ENCODE measurements at regions not wholly inside any gene's neighbourhood (a gene's known extent, or its start where the extent isn't known, plus 50 kb on each side); places are given as distances from the start of the nearest gene placed in this dataset.

GRCh38 chr6:56375806-56376205 lies 128.4 kb upstream of the COL21A1 start:
- no peak for DNase-seq

GRCh38 chr6:56374841-56375369 lies 127.5 kb upstream of the COL21A1 start:
- DNase-seq, result no peak

DNA sequence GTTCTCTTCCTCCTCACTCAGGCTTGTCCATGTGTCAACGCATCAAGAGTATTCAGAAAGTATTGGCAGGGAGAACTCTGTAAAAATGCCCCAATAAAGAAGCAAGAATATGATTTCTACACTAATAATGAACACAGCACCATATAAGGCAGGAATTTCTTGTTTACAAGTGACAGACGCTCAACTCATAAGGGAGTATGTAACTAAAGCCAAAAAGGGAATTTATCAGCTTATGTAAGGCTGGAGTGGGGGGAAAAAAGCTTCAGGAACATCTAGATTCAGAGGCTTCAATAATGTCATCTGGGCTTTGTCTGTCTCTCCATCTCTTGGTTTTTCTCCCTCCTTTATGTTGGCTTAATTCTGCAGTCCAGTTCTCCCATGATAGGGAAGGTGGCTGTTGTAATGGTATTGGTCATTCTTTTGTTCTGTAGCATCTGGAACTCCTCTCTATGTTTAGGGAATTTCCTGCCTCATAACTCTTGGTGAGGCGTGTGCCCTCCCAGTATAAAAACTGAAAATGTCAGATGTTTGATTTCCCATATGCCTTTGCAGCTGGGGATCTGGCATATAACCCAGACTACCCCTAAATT lies 125.1 kb upstream of the COL21A1 start:
- no peak for DNase-seq

- no peak for DNase-seq
Observed at GRCh38 chr6:56370561-56371211, 123.3 kb upstream of the COL21A1 start.

GRCh38 chr6:56370127-56370540 lies 122.8 kb upstream of the COL21A1 start:
- DNase-seq, result no peak

DNA sequence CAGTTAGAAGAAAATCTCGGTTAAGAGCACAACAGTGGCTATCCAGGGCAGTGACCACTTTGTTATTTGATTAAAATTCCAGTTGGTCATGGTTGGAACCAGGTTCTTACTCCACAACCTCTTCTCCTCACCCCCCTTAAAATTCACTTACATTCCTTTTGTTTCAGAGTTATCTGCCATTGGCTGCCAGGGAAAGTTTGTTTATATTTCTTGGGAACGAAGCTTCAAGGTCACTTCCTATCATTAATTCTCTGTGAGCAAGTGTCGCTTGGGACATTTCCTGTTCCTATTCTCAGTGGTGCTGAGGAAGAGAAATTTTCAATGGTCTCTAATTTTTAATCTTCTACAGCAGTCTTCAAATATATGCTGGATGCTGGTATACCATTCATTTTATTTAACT lies 121.1 kb upstream of the COL21A1 start:
- DNase-seq, result no peak

GRCh38 chr6:56366141-56366852 lies 118.9 kb upstream of the COL21A1 start:
- no peak for DNase-seq

- no peak for DNase-seq
Observed at GRCh38 chr6:56364827-56365339, 117.5 kb upstream of the COL21A1 start.

DNA sequence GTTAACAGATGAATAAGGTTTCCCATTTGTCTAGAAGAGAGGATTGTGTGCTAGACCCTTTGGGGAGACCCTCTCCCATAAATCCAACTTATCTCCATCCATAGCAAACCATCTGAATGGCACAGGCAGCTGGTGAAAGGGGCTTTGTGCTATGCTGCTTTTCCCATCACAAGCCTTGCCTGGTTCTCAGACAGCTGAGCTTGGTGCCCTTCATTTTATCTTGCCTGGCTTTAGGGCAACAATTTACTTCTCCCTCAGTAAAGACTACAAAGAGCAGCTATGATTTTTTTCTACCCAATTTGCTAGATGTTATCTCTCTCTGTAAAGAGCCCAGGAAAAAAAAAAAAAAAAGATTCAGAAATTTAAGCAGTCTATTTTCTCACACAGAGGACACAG lies 117.0 kb upstream of the COL21A1 start:
- DNase-seq, result no peak

DNA sequence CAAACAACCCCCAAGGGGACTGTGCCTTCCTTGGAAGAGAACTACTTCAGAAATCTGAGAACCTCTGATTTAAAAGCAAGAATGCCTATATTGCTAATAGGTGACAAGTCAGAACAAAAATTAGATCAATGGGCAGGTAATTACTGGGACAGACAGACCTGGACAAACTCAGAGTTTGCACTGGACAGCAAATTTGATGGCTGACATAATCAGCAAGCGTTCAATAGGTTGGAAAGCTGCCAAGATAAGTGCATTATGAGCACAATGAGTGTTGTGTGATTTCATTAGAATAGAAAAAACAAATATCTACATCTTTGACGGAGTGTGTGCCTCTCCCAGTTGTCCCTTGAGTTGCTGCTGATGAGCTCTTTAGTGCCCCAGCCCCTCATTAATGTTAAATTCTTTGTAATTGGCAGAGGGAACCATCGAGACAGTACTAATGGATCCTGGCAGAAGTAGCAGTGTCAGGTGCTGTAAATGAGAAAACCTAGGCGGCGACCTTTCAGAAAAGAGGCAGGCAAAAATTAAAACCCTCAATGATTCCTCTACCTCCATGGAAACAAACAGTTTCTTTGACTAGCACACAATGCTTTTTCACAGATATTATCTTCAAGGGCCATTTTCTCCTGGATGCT lies 116.5 kb upstream of the COL21A1 start:
- DNase-seq, result no peak

DNA sequence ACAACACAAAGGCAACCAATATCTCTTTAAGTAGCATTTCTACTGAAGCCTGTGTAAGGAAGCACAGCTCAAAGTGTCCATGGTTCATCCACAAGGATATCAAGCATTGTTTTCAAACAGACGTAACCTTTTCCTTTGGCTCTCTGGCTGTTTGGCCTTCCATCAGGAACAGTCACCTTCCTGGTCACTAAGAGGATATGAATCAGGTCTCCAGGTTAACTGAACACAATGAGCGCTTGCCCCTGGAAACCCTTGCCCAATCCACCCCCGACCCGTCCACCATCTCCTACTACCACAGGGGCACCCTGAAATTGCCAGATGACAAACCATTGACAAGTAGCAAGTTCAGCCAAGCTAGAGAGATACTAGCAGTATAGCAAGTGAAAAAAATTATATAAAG lies 114.4 kb upstream of the COL21A1 start:
- no peak for DNase-seq

DNA sequence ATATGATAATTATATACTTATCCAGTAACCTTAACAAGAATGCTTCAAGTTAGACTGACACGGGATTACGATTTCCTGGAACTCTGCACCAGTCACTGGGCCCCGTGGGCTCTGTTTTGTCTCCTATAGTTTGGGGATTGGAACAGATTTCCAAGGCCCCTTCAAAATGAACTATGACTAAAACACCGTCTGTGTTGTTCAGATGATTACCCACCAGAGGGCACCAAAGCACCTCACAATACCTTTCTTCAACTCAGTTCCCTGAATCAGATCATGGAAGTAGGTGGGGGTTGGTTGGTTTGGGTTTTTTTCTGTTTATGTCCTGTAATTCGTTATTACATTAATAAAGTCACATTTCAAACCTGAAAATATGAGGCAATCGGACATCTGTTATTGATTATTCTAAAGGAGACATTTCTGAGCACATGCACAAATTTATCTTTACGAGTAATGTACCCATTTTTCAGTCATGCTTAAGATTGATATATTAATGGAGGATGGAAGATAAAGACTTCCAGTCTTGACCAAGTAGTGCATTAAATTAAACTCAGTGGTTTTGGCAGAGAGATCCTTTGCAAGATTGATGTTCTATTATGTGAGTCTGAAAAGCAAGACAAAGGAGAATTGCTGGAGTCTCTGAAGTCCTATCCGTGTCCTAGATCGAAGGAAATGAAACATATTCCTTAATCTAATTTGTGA lies 112.0 kb upstream of the COL21A1 start:
- DNase-seq, result peak; percentile 74

DNA sequence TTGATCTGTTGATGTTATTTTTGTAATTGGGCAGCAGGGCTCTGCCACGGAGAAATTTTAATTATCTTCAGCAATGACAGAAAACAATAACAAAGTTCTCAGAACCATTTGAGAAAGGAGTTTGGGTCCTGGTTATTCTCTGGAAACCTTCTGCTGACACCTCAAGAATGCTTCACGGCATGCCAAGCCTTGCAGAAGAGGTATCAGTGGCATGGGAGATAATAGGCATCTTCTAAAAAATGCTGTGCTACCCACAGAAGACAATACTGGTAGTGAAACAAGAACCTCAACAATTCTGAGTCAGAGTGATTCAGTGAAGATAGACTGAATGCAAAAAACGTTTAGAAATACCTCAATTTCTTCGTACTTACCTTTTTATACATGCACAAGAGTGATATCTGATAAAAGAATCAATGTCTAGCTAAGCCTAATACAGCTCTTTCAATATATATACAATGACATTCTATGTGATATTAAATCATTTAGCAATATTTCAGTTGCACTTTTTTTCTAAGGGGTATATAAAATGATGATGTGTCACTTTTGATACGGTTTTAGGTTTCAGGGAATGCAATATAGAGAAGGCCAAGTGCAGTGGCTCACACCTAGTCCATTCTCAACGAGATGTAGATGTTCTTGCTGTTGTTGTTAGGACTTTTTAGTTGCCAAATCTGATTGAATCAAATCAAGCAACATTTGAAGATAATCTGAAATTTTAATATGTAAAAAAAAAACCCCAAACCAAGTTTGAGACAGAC lies 110.4 kb upstream of the COL21A1 start:
- DNase-seq, result no peak

GRCh38 chr6:56356426-56356825 lies 109.0 kb upstream of the COL21A1 start:
- DNase-seq, result no peak

GRCh38 chr6:56353860-56354259 lies 106.5 kb upstream of the COL21A1 start:
- DNase-seq, result no peak

DNA sequence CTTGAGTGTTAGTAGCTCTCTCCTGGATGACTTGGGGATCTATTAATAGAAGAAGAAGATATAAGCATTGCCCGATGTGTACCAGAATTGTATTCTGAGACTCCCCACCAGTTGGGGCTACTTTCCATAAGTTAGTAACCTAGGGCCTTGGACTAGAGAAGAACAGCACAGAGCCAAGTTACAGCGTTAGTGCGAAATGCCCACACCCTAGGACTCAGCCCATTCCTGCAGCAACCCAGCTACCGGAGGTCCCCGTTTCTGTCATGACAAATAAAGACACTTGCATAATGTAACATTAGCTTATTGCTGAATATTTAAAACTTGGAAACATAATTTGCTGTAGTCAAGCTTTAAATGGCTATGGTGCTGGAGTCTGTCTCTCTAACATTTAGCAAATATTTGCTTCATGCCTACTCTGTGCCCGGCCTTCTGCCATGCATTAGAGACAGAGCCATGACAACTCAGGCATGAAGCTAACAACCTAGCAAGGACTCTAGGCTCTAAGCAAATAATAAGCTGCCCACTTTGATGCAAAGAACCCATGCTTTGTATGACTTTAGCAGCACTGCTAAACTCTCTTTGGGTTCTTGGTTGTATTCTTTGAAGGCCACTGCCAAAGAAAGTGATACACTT lies 103.4 kb upstream of the COL21A1 start:
- DNase-seq, result no peak

- no peak for DNase-seq
Observed at GRCh38 chr6:56349194-56349593, 101.8 kb upstream of the COL21A1 start.

- no peak for DNase-seq
Observed at GRCh38 chr6:56348578-56348977, 101.2 kb upstream of the COL21A1 start.

DNA sequence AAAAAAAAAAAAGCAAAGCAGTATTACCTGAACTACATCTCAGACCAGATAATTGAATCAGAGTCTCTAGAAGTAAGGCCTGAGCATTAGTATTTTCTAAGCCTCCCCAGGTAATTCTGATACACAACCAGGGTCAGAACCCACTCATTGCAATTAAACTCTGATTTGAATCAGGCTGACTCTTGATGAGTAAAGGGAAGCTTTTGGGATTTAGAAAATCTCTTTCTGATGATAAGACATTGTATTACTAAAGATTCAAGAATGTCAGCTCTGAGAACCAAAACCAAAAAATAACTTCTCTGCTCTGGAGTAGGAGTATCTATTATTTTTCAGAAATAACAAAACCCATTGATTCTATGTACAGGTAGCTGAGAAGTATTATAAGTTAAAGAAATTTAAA lies 100.1 kb upstream of the COL21A1 start:
- DNase-seq, result no peak

- DNase-seq, result no peak
Observed at GRCh38 chr6:56346958-56347357, 99.6 kb upstream of the COL21A1 start.

- no peak for DNase-seq
Observed at GRCh38 chr6:56345376-56345995, 98.1 kb upstream of the COL21A1 start.

Measured in activated effector memory CD4-positive, alpha-beta T cell treated with anti-CD3 and anti-CD28 coated beads, Interleukin-2, amount 50 U/mL, for 16 hours (primary cell).